ENCODE measurements at regions not wholly inside any gene's neighbourhood (a gene's known extent, or its start where the extent isn't known, plus 50 kb on each side); places are given as distances from the start of the nearest gene placed in this dataset.

DNA sequence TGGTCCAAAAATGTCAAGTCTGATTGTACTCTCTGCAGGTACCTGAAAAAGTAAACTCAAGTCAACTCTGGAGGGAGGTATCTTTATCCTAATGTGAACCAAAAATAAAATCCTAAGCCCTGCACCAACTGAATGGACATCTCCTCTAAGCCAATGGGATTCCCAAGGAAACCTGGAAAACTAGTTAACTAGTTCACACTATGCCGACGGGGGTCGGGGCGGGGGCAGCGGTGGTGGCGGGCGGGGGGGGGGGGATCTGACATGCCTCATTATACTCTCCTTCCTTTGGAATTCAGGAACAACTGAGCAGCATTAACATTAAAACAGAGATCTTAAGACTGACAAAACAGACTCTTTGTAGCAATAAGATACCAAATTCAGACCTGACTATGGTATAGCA is 452.6 kb upstream of the CAMK1G start:
- TF ChIP-seq EP300 (conservative IDR thresholded peaks at IDR 0.05; ENCODE audit: poor library complexity, severe bottlenecking) = no peak
- no peak for TF ChIP-seq MXI1 (conservative IDR thresholded peaks at IDR 0.05; ENCODE audit: poor library complexity, severe bottlenecking)
- no peaks in the 10 kb centered on the region for H3K9me3 ChIP-seq (ENCODE audit: low read length)
- no peak overlapping the region for H3K9ac ChIP-seq (ENCODE audit: low read length)
- no peaks in the 10 kb centered on the region for H3F3A ChIP-seq (ENCODE audit: insufficient read depth, low read length, poor library complexity, severe bottlenecking)
- H3K27ac ChIP-seq (ENCODE audit: low read length) = no peak overlapping the region
- no peak overlapping the region for H3K4me3 ChIP-seq (ENCODE audit: low read length)
- no peaks in the 10 kb centered on the region for H3K9me2 ChIP-seq (ENCODE audit: insufficient read depth, low read length)
- no peaks in the 10 kb centered on the region for H3K79me2 ChIP-seq (replicated peaks; ENCODE audit: insufficient read depth, low read length)
- H3K27me3 ChIP-seq (ENCODE audit: insufficient read depth, low read depth, low read length) = no peaks in the 10 kb centered on the region
- no peak overlapping the region for H3K4me2 ChIP-seq (ENCODE audit: low read length)
- H4K20me1 ChIP-seq (ENCODE audit: insufficient read depth) = no peaks in the 10 kb centered on the region
- no peak overlapping the region for H2AFZ ChIP-seq (ENCODE audit: low read depth, low read length)
- no peaks in the 10 kb centered on the region for H3K36me3 ChIP-seq (ENCODE audit: insufficient read depth, low read length)

- H3K27me3 ChIP-seq (ENCODE audit: insufficient read depth, low read depth, low read length) = no peaks in the 10 kb centered on the region
- H4K20me1 ChIP-seq (ENCODE audit: insufficient read depth) = no peaks in the 10 kb centered on the region
- H3F3A ChIP-seq (ENCODE audit: insufficient read depth, low read length, poor library complexity, severe bottlenecking) = no peaks in the 10 kb centered on the region
- no peak overlapping the region for H2AFZ ChIP-seq (ENCODE audit: low read depth, low read length)
- H3K27ac ChIP-seq (ENCODE audit: low read length) = no peak overlapping the region
- no peaks in the 10 kb centered on the region for H3K9me2 ChIP-seq (ENCODE audit: insufficient read depth, low read length)
- no peaks in the 10 kb centered on the region for H3K79me2 ChIP-seq (replicated peaks; ENCODE audit: insufficient read depth, low read length)
- no peaks in the 10 kb centered on the region for H3K9me3 ChIP-seq (ENCODE audit: low read length)
- no peak overlapping the region for H3K9ac ChIP-seq (ENCODE audit: low read length)
- H3K4me2 ChIP-seq (ENCODE audit: low read length) = no peak overlapping the region
- no peak for TF ChIP-seq TAF1 (IDR thresholded peaks at IDR 0.05; ENCODE audit: low read depth)
- no peak for TF ChIP-seq MXI1 (conservative IDR thresholded peaks at IDR 0.05; ENCODE audit: poor library complexity, severe bottlenecking)
- TF ChIP-seq RAD21 (conservative IDR thresholded peaks at IDR 0.05) = no peak
- TF ChIP-seq CTCF (IDR thresholded peaks at IDR 0.05; ENCODE audit: poor library complexity, severe bottlenecking) = no peak
- TF ChIP-seq EZH2 (IDR thresholded peaks at IDR 0.05; ENCODE audit: borderline replicate concordance, insufficient read depth, low read length, poor library complexity, severe bottlenecking) = no peak
- TF ChIP-seq POLR2AphosphoS5 (IDR thresholded peaks at IDR 0.05) = no peak
- no peak for TF ChIP-seq SMC3 (conservative IDR thresholded peaks at IDR 0.05; ENCODE audit: poor library complexity)
- TF ChIP-seq EP300 (conservative IDR thresholded peaks at IDR 0.05; ENCODE audit: poor library complexity, severe bottlenecking) = no peak
- TF ChIP-seq, protein P1, sequence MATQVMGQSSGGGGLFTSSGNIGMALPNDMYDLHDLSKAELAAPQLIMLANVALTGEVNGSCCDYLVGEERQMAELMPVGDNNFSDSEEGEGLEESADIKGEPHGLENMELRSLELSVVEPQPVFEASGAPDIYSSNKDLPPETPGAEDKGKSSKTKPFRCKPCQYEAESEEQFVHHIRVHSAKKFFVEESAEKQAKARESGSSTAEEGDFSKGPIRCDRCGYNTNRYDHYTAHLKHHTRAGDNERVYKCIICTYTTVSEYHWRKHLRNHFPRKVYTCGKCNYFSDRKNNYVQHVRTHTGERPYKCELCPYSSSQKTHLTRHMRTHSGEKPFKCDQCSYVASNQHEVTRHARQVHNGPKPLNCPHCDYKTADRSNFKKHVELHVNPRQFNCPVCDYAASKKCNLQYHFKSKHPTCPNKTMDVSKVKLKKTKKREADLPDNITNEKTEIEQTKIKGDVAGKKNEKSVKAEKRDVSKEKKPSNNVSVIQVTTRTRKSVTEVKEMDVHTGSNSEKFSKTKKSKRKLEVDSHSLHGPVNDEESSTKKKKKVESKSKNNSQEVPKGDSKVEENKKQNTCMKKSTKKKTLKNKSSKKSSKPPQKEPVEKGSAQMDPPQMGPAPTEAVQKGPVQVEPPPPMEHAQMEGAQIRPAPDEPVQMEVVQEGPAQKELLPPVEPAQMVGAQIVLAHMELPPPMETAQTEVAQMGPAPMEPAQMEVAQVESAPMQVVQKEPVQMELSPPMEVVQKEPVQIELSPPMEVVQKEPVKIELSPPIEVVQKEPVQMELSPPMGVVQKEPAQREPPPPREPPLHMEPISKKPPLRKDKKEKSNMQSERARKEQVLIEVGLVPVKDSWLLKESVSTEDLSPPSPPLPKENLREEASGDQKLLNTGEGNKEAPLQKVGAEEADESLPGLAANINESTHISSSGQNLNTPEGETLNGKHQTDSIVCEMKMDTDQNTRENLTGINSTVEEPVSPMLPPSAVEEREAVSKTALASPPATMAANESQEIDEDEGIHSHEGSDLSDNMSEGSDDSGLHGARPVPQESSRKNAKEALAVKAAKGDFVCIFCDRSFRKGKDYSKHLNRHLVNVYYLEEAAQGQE (IDR thresholded peaks at IDR 0.05; ENCODE audit: borderline replicate concordance) = no peak
- no peak overlapping the region for H3K4me3 ChIP-seq (ENCODE audit: low read length)
- no peaks in the 10 kb centered on the region for H3K36me3 ChIP-seq (ENCODE audit: insufficient read depth, low read length)
Measured at GRCh38 chr1:209132736-209133467, 450.6 kb upstream of the CAMK1G start.
